Vagina (tissue), 2 donors: ENCODE measurements at regions not wholly inside any gene's neighbourhood (a gene's known extent, or its start where the extent isn't known, plus 50 kb on each side); places are given as distances from the start of the nearest gene placed in this dataset.

Source experiments
- POLR2A ChIP-seq, 2 donors: fragments of 450-650 bp; IDR thresholded peaks; one replicate each; pipeline ENCODE4 v1.6.1; 2017; ENCODE audit warnings: antibody characterized with exemption in 2 of 2, mild to moderate bottlenecking in 2 of 2, moderate library complexity in 2 of 2
- POLR2AphosphoS5 ChIP-seq, 2 donors: sonication (generic); formaldehyde crosslinking; IDR thresholded peaks; one replicate each; pipeline ENCODE4 v1.9.0; 2017; ENCODE audit warnings: antibody characterized with exemption in 2 of 2, mild to moderate bottlenecking in 2 of 2, low read depth in 1 of 2; ENCODE audit not compliant: insufficient read depth in 1 of 2
- TF ChIP-seq, protein P1 (sequence below), 3 experiments: fragments of 450-650 bp in 2 of 3; fragments of 200-600 bp in 1 of 3; sonication (generic) in 1 of 3; IDR thresholded peaks; one replicate each; pipeline ENCODE4 v1.5.1; 2017 to 2019; ENCODE audit warnings: antibody characterized with exemption in 3 of 3, mild to moderate bottlenecking in 2 of 3, moderate library complexity in 2 of 3

GRCh38 chr7:80311313-80311712 is 176.7 kb downstream of the GNAI1 start:
- TF ChIP-seq, protein P1, sequence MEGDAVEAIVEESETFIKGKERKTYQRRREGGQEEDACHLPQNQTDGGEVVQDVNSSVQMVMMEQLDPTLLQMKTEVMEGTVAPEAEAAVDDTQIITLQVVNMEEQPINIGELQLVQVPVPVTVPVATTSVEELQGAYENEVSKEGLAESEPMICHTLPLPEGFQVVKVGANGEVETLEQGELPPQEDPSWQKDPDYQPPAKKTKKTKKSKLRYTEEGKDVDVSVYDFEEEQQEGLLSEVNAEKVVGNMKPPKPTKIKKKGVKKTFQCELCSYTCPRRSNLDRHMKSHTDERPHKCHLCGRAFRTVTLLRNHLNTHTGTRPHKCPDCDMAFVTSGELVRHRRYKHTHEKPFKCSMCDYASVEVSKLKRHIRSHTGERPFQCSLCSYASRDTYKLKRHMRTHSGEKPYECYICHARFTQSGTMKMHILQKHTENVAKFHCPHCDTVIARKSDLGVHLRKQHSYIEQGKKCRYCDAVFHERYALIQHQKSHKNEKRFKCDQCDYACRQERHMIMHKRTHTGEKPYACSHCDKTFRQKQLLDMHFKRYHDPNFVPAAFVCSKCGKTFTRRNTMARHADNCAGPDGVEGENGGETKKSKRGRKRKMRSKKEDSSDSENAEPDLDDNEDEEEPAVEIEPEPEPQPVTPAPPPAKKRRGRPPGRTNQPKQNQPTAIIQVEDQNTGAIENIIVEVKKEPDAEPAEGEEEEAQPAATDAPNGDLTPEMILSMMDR (IDR thresholded peaks at IDR 0.05) = no peak
- TF ChIP-seq POLR2A (IDR thresholded peaks at IDR 0.05) (no peak), POLR2AphosphoS5 (IDR thresholded peaks at IDR 0.05; ENCODE audit: insufficient read depth in 1 of 2, low read depth in 1 of 2) (no peak)
